Dermis blood vessel endothelial cell (primary cell): ENCODE measurements at regions not wholly inside any gene's neighbourhood (a gene's known extent, or its start where the extent isn't known, plus 50 kb on each side); places are given as distances from the start of the nearest gene placed in this dataset.

Experiments used
- DNase-seq: peaks from one replicate; pipeline ENCODE4 v3.0.0; 2010

- no peak for DNase-seq
Observed at GRCh38 chr13:112005925-112006324, 61.0 kb upstream of the SOX1 start.

- DNase-seq, result no peak
Observed at GRCh38 chr13:112007191-112007590, 59.8 kb upstream of the SOX1 start.

GRCh38 chr13:112010714-112011113, 56.2 kb upstream of the SOX1 start:
- DNase-seq, result no peak

GRCh38 chr13:112012016-112012704, 54.8 kb upstream of the SOX1 start:
- DNase-seq, result no peak

GRCh38 chr13:112012705-112013085, 54.3 kb upstream of the SOX1 start:
- no peak for DNase-seq

GRCh38 chr13:112013665-112014064, 53.3 kb upstream of the SOX1 start:
- no peak for DNase-seq

- peak; percentile 1 for DNase-seq
Observed at GRCh38 chr13:112014857-112015256, 52.1 kb upstream of the SOX1 start.
